ENCODE measurements at regions not wholly inside any gene's neighbourhood (a gene's known extent, or its start where the extent isn't known, plus 50 kb on each side); places are given as distances from the start of the nearest gene placed in this dataset.

DNA sequence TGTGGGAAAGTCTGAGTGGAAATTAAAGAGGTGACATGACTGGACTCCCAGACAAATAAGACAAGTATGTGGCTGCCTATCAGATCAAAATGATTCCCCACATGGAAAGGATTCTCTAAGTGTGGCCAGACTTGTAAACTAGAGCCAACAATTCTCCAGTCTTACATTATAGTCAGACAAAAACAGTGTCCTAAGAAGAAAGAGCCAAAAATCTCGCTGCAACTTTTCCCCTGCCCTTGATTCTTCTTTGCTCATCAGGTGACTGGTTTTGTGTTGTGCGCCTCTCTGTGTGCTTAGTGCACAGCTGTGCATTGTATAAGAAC lies 164.2 kb upstream of the TARS1 start:
- Histone ChIP-seq H3K4me2 (ENCODE audit: unreplicated experiment) (peak overlapping the region; percentile 23), H3K27me3 (replicated peaks; ENCODE audit: insufficient read depth) (no peaks in the 10 kb centered on the region), H2AFZ (peak overlapping the region; percentile 64), H4K20me1 (ENCODE audit: insufficient read depth) (no peaks in the 10 kb centered on the region), H3K9me2 (ENCODE audit: insufficient read depth) (0 out of 2 replicates have a peak, but pooled peaks cover 3% of the 10 kb centered on the region), H3K9ac (0 out of 2 replicates have a peak overlapping the region, but pooled peaks have one; percentile 12), H3F3A (ENCODE audit: insufficient read depth) (peaks cover 34% of the 10 kb centered on the region), H3K4me1 (ENCODE audit: insufficient read depth) (peaks cover 37% of the 10 kb centered on the region), H3K9me3 (ENCODE audit: low read depth) (no peaks in the 10 kb centered on the region), H3K4me3 (no peak overlapping the region), H3K36me3 (ENCODE audit: low read depth) (no peaks in the 10 kb centered on the region), H3K27ac (peak overlapping the region; percentile 61), H3K79me2 (ENCODE audit: insufficient read depth) (no peaks in the 10 kb centered on the region)
- WGBS, 2 experiments (ENCODE audit: low coverage in 1 of 2, low lambda C conversion rate in 2 of 2, missing lambda C conversion rate in 2 of 2), result 25 to 32% methylated on average over 2 of the region's 2 CpGs
- TF ChIP-seq EZH2 (IDR thresholded peaks at IDR 0.05; ENCODE audit: insufficient read depth, poor library complexity, severe bottlenecking), result no peak
- no peak for TF ChIP-seq EZH2phosphoT487 (IDR thresholded peaks at IDR 0.05; ENCODE audit: insufficient read depth, low read depth)
- in situ Hi-C loops (cut with MboI), result no loop called here
- no peak for DNase-seq

DNA sequence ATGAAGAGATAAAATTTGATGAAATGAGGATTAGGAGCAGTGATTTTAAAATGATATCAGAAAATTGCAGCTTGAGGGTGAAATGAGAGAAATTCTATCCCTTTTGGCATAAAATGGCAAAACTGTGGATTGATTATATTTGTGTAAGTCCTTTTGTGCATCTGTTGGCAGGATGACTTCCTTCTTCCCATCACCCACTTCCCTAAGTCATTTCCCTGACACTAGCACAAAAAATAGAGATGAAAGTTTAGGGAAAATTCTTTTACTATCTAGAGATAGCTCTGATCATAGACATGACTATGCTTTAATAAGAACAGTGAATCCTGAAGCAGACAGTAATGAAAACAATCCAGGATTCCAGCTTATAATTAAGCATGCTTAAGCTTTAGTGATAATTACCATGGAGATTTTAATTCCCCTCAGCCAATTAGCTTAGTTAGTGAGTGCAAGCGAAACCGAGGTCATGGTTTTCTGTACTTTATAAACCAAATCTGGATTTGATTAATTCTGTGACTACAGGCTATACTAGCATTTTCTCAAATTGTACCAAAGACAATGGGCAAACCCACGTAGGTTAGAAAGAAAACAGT lies 163.6 kb upstream of the TARS1 start:
- peak overlapping the region; percentile 61 for H3K27ac ChIP-seq
- TF ChIP-seq EZH2 (IDR thresholded peaks at IDR 0.05; ENCODE audit: insufficient read depth, poor library complexity, severe bottlenecking) (no peak), EZH2phosphoT487 (IDR thresholded peaks at IDR 0.05; ENCODE audit: insufficient read depth, low read depth) (no peak)
- no peaks in the 10 kb centered on the region for H3K79me2 ChIP-seq (ENCODE audit: insufficient read depth)
- 0 out of 2 replicates have a peak, but pooled peaks cover 3% of the 10 kb centered on the region for H3K9me2 ChIP-seq (ENCODE audit: insufficient read depth)
- DNase-seq, result no peak
- no peaks in the 10 kb centered on the region for H3K9me3 ChIP-seq (ENCODE audit: low read depth)
- in situ Hi-C loops (cut with MboI), result no loop called here
- H3K4me3 ChIP-seq, result no peak overlapping the region
- no peaks in the 10 kb centered on the region for H3K27me3 ChIP-seq (replicated peaks; ENCODE audit: insufficient read depth)
- peak overlapping the region; percentile 64 for H2AFZ ChIP-seq
- peaks cover 32% of the 10 kb centered on the region for H3F3A ChIP-seq (ENCODE audit: insufficient read depth)
- H3K4me1 ChIP-seq (ENCODE audit: insufficient read depth), result peaks cover 32% of the 10 kb centered on the region
- H3K9ac ChIP-seq, result 0 out of 2 replicates have a peak overlapping the region, but pooled peaks have one; percentile 12
- no peaks in the 10 kb centered on the region for H3K36me3 ChIP-seq (ENCODE audit: low read depth)
- peak overlapping the region; percentile 23 for H3K4me2 ChIP-seq (ENCODE audit: unreplicated experiment)
- WGBS, 2 experiments (ENCODE audit: low coverage in 1 of 2, low lambda C conversion rate in 2 of 2, missing lambda C conversion rate in 2 of 2), result 89 to 90% methylated on average over 3 of the region's 3 CpGs
- H4K20me1 ChIP-seq (ENCODE audit: insufficient read depth), result no peaks in the 10 kb centered on the region

DNA sequence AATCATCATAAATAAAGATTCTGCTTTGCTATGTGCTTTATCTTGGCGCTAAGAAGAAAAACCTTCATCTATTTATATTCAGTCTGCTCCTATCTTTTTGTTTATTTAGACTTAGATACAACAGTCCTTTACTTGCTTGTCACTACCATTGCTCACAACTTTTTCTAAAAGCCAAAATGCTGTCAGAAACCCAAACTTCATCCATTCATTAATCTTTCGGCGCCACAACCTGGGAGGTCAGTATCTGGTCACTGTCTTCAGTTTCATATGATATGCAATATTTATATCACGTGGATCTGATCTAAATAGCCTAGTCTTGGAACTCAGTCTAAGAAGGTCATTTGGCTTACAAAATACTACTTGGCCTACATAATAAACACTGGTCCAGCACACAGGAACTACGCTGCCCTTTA lies 159.3 kb upstream of the TARS1 start:
- Histone ChIP-seq H3K9ac (no peak overlapping the region), H4K20me1 (ENCODE audit: insufficient read depth) (no peaks in the 10 kb centered on the region), H3K79me2 (ENCODE audit: insufficient read depth) (no peaks in the 10 kb centered on the region), H3K27ac (no peak overlapping the region), H3K9me3 (ENCODE audit: low read depth) (no peaks in the 10 kb centered on the region), H3F3A (ENCODE audit: insufficient read depth) (peaks cover 15% of the 10 kb centered on the region), H3K36me3 (ENCODE audit: low read depth) (no peaks in the 10 kb centered on the region), H2AFZ (no peak overlapping the region), H3K4me2 (ENCODE audit: unreplicated experiment) (no peak overlapping the region), H3K27me3 (replicated peaks; ENCODE audit: insufficient read depth) (no peaks in the 10 kb centered on the region), H3K9me2 (ENCODE audit: insufficient read depth) (0 out of 2 replicates have a peak, but pooled peaks cover 3% of the 10 kb centered on the region), H3K4me3 (no peak overlapping the region), H3K4me1 (ENCODE audit: insufficient read depth) (peaks cover 12% of the 10 kb centered on the region)
- DNase-seq, result no peak
- 84 to 86% methylated on average over 5 of the region's 5 CpGs for WGBS, 2 experiments (ENCODE audit: low coverage in 1 of 2, low lambda C conversion rate in 2 of 2, missing lambda C conversion rate in 2 of 2)
- in situ Hi-C loops (cut with MboI), result no loop called here
- TF ChIP-seq EZH2phosphoT487 (IDR thresholded peaks at IDR 0.05; ENCODE audit: insufficient read depth, low read depth) (no peak), EZH2 (IDR thresholded peaks at IDR 0.05; ENCODE audit: insufficient read depth, poor library complexity, severe bottlenecking) (no peak)

DNA sequence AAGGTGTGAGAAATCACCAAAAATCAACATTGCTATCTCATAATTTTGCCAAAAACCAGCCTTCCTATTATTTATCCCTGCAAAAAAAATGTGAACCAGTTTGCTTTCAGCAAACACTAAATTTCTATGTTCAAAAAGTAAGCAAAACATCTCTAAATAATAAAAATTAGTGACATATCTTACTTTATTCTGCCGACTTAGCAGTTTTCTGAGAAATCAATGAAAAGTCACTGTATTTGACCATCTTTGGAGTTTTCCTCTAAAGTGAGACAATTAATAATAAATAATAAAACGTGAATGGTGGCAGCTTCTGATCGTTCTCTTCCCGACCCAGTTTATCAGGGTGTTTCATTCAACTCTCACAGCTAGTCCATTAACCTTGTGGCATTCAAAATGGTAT lies 158.6 kb upstream of the TARS1 start:
- Histone ChIP-seq H3K36me3 (ENCODE audit: low read depth) (no peaks in the 10 kb centered on the region), H3K4me3 (no peak overlapping the region), H2AFZ (no peak overlapping the region), H3K4me1 (ENCODE audit: insufficient read depth) (peaks cover 5% of the 10 kb centered on the region), H3K9me3 (ENCODE audit: low read depth) (no peaks in the 10 kb centered on the region), H3K9ac (no peak overlapping the region), H3K9me2 (ENCODE audit: insufficient read depth) (0 out of 2 replicates have a peak, but pooled peaks cover 3% of the 10 kb centered on the region), H4K20me1 (ENCODE audit: insufficient read depth) (no peaks in the 10 kb centered on the region), H3K27ac (no peak overlapping the region), H3K27me3 (replicated peaks; ENCODE audit: insufficient read depth) (no peaks in the 10 kb centered on the region), H3F3A (ENCODE audit: insufficient read depth) (peaks cover 8% of the 10 kb centered on the region), H3K79me2 (ENCODE audit: insufficient read depth) (no peaks in the 10 kb centered on the region), H3K4me2 (ENCODE audit: unreplicated experiment) (no peak overlapping the region)
- no peak for TF ChIP-seq EZH2phosphoT487 (IDR thresholded peaks at IDR 0.05; ENCODE audit: insufficient read depth, low read depth)
- 70% methylated on average over 4 of the region's 4 CpGs for WGBS, 2 experiments (ENCODE audit: low coverage in 1 of 2, low lambda C conversion rate in 2 of 2, missing lambda C conversion rate in 2 of 2)
- in situ Hi-C loops (cut with MboI), result no loop called here
- no peak for DNase-seq
